ENCODE measurements at regions not wholly inside any gene's neighbourhood (a gene's known extent, or its start where the extent isn't known, plus 50 kb on each side); places are given as distances from the start of the nearest gene placed in this dataset.
"Not testable (repeated sequence)": the region's sequence is repeated elsewhere in the genome, so short reads cannot be mapped to it uniquely, and the experiment has no call there.

DNA sequence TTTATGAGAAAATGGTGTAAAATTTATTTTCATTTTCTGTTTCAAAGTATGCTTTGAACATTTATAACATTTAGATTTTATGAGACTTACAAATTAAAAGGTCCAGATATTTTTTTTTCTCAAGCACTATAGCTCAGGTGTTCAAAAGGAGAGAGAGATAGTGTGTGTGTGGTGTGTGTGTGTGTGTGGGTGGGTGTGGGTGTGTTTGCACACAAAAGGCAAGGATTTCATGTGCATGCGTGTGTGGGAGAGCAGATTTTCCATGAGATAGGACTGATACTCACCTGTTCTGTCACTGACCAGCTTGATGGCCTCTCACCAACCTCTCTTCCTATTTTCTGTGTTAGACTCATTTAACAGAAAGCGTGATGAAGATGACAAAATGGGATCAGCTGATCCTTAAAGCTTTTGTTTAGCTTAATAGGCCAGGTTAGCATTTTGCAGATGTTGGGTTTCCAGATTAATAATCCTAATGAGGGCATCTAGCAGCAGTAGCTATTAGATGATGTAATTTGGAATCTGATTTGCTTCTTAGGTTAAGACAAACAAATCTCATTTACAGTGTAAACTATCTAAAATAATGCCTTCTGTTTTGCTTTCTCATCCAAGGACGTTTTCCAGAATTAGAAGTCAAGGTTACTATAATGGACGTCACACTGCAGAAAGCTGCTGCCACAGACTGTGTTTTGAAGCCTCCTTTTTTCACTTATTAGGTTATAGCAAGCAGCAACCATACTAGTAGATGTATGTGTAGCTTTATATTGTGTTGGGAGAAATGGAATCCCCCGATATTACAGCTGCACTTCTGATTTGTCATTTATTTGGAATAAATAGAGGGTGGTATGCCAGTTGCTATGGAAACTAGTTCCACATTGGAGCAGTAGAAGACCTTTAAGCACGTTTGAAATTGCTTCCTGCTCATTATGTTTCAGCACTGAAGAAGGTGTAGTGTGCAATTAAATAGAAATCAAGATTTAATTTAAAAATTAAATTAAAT is 355.6 kb downstream of the TAF11L14 start:
- DNase-seq, result no peak

DNA sequence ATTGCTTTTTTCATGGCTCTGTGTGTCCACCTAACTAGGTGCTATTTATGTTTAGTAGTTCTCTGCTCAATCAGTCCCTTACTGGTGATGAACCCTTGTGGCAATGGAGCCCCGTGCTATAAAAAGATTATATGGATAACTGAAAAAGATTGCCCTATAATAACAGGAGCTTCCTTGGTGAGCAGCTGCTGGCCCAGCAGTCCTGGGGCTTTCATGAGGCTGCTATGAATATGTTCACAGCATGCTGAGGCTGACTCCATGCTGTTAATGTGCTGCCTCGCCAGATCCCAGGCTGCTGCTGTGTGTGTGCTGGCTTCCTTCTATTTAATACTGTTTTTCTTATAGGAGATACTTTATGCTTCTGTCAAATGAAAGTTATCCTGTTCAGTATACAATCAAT is 357.5 kb downstream of the TAF11L14 start:
- no peak for DNase-seq

DNA sequence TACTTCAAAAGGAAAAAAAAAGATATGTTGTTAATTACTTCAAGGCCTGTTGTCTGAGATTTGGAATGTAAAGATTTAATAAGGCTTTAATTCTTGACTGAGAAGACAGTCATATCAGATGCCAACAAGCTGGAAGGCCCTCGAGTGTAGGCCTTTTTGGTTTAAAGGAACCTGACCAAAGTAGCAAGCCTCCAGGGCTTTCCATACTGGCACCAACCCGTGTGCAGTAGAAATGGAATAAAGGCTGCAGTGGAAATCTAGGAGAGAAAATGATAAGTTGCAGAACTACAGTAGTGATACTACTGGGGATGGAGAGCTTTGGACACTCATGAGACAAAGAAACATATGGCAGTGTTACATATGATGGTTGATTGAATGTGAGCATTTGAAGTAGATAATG is 358.0 kb downstream of the TAF11L14 start:
- DNase-seq, result no peak

GRCh38 chr5:17995997-17996396 is 361.7 kb downstream of the TAF11L14 start:
- DNase-seq, result no peak

DNA sequence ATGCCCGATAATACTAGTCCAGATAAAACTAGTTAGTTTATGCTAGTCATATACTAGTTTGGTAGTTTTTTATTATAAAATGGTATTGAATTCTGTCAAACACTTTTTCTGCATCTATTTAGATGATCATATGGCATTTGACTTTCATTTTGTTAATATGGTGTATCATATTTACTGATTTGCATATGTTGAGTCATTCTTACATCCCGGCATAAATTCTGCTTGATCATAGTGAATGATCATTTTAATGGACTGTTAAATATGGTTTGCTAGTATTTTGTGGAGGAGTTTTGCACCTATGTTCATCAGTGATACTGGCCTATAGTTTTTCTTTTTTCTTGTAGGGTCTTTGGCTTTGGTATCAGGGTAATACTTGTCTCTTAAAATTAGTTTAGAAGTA is 365.6 kb downstream of the TAF11L14 start:
- DNase-seq, result no peak

- no peak for DNase-seq
Observed at GRCh38 chr5:18000744-18001143, 366.5 kb downstream of the TAF11L14 start.

DNA sequence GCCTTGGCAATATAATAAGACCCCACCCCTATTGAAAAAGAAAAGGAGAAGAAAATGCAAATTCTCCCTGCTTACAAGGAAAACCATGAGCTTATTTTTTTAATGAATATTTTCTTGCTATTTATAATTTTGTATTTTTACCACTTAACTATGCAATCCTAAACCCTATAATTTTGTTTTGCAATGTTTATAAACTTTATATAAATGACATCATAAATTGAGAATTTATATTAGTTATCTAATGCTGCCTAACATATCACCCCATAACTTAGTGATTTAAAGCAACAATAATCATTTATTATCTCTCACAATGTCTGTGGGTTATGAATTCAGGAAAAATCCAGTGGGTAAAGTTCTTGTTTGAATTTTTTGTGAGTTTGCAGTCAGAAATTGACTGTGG is 369.1 kb downstream of the TAF11L14 start:
- DNase-seq, result no peak

DNA sequence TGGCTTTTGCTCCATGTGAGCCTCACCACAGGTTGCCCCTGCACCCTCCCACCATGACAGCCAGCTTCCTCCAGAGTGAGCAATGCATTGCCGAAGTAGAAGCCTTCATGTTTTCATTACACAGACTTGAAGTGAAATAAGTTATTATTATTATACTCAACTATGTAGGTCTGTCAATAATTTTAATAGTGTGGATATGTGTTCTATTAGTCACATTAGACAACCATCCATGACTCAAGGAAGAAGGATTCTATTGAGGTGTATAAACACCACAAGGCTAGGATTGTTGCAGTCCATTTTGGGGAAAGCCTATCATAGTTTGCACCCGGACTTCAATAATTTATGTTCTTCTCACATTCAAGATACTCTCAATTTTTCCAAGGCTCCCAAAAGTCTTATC is 369.5 kb downstream of the TAF11L14 start:
- no peak for DNase-seq

- not testable (repeated sequence) for DNase-seq
Observed at GRCh38 chr5:18006235-18006634, 372.0 kb downstream of the TAF11L14 start.

GRCh38 chr5:18008940-18009339 is 374.7 kb downstream of the TAF11L14 start:
- DNase-seq, result no peak

DNA sequence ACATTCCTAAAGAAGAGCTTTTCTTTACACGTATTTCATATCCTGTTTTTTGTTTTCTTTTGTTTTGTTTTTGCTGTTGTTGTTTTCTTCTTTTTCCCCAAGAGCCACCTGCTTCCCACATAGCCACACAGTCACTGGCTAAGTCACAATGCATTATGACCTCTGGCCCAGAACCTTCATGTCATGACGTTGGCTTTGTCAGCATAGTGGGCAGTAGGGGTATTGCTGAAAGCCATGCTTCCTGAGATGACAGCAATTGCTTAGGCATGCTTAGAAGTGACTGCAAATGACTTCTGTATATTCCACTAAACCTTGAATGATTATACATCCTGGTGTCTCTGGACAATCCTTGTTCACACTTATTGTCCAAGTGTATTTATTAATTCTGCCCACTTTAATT is 375.8 kb downstream of the TAF11L14 start:
- no peak for DNase-seq

- no peak for DNase-seq
Observed at GRCh38 chr5:18018472-18018871, 384.2 kb downstream of the TAF11L14 start.

GRCh38 chr5:18023275-18023674 is 389.0 kb downstream of the TAF11L14 start:
- DNase-seq, result no peak

- no peak for DNase-seq
Observed at GRCh38 chr5:18023986-18024385, 389.7 kb downstream of the TAF11L14 start.

DNA sequence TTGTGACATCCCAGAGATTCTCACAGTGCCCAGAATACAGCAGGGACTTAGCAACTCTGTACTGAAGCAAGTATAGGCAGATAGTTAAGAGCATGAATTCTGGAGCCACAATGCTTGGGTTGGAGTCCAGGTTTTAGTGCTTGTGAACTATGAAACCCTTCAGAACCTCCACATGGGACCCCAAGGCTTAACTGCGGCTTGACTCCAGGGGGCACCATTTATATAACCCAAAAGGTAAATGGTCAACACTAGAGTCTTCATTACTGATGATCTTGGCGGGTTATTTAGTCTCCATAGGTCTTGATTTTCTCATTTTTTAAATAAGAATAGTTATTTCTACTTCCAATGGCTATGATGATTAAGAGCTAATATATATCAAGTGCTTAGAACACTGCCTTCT is 390.3 kb downstream of the TAF11L14 start:
- no peak for DNase-seq

- no peak for DNase-seq
Observed at GRCh38 chr5:18027241-18027867, 393.1 kb downstream of the TAF11L14 start.

DNA sequence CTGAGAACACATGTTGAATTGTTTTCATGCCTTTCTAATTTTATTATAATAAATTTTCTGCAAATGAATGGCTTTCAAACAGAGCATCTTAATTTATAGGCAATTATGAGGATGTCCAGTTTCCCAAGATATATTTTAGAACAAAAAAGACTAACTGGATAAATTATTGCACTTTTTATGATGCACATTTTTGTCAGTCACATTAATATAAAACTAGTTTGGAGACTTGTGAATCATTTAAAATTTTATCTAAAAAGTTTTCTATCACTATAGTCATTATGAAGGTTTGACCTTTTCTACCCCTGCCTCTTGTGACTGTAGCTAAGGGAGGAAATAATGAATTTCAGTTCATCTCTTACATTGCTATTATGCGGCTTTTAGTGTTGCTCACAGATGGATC is 393.8 kb downstream of the TAF11L14 start:
- DNase-seq, result no peak

DNA sequence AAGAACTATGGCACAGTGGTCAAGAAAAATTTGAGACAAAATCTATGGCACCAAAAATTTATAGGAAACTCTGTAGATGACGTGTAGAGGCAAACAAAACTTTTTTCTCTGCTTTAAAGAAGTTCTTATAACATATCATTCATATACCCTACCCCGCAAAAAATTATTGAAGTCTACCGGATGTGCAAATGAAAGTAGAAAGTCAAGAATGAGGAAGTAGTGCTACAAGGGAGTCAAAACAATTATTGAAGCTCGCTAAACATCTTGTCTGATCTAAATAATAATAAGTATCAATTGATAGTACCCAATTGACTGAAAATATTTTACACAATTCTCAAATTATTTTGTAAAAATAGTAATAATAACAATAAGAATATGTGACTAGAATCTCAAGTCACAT is 398.5 kb downstream of the TAF11L14 start:
- no peak for DNase-seq

DNA sequence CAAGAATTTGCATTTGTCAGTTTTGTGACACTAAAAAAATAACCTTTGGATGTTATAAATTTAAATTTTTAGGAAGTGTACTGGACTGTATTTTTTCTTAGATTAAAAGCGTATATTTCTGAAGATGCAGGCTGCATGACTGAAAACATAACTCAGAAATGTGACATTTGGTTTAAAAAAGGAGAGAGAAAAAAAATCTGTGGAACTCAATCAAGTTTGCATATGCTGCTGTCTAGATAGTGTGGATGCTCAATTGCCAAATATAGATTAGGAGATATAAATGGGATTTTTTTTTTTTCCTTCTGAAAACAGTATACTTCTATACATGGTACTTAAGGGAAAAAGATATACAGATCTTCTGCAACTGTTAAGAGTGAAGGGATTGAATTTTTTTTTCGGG is 402.3 kb downstream of the TAF11L14 start:
- DNase-seq, result no peak

DNA sequence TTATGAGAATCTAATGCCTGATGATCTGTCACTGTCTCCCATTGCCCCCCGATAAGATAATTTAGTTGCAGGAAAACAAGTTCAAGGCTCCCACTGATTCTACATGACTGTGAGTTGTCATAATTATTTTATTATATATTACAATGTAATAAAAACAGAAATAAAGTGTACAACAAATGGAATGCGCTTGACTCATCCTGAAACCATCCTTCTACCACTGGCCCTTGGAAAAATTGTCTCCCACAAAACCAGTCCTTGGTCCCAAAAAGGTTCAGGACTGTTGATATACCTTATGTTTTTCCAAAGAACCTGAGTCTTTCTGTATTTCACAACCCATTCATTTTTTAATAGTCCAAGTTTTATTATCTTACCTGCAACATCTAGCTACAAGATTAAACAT is 403.5 kb downstream of the TAF11L14 start:
- no peak for DNase-seq

DNA sequence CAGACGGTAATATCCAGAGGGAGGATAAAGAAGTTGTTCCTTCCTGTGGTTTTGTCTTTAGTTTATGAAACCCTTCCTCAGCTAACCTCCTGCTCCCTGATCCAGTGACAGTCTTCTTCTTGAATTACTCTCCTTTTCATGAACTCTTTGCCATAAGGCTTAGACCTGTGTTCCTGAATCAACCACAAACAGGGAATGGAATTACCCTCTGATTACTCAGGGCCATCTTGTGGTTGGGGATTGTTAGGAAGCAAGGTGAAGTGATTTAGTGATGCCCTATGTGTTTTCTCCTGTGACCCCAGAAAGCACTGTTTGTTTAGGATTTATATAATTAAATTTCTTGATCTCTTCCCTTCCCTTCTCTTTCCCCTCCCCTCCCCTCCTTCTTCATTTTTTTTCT is 409.1 kb downstream of the TAF11L14 start:
- DNase-seq, result no peak

- DNase-seq, result no peak
Observed at GRCh38 chr5:18048449-18048848, 414.2 kb downstream of the TAF11L14 start.

DNA sequence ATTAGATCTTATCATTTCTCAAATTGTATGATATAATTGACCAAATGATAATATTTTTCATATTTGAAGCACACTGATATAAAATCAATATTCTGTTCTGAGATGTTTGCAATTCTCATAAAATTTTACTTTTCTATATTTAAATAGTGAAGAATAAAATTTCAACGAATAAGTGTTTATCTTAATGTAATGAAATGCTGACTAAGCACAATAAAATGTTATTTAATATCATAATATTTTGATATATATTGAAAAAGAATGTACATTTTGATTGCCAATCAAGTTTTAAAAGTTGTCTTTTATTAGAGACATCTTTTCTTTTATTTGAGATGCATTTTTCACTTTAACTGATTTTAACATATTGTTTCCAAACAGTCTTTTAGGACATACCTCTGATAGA is 416.1 kb downstream of the TAF11L14 start:
- DNase-seq, result no peak

DNA sequence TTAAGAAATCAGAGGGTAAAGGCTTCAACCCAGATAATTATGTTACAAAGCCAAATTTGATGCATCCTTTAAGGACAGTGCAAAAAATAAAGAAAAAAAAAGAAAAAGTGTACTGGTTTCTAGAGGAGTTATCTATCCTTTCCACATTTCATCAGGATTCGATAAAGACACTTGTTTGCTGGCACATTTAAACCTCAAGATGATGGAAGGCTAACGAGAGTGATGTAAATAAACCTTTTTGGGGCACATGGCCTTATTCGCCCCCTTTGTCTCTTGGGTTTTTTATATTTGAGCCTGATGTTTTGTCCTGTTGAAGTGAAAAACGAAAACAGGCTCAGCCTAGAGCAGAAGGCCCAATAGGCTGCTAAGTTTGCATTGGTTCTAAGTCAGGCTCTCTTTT is 416.5 kb downstream of the TAF11L14 start:
- DNase-seq, result no peak

Data from activated naive CD4-positive, alpha-beta T cell treated with anti-CD3 and anti-CD28 coated beads, Interleukin-2, amount 50 U/mL, for 16 hours (primary cell).